OCI-M1 (cell line): ENCODE measurements at regions not wholly inside any gene's neighbourhood (a gene's known extent, or its start where the extent isn't known, plus 50 kb on each side); places are given as distances from the start of the nearest gene placed in this dataset.

Source experiments
- DNase-seq: peaks from one replicate; lab custom pipeline; 2025; lab: John Stamatoyannopoulos, UW

DNA sequence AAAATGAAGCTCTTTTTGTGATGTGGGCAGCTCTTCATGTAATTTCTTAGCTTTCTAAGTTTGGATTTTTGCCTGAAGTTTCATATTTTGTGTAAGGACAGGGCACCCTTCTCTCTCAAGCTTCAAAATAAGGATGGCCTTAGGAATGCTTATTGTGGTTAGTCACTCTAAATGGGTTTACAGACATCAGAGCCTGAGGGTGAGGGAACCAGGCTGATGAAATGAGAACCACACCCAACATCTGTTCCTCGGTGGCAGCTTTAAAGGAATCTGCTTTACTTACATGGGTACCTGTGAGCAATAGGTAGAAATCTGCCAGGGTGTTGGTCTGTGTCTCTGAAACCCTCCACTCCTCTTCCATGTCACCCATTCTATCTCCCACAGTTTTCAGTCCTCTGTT, 174.3 kb downstream of the EMX2 start:
- DNase-seq = no peak

DNA sequence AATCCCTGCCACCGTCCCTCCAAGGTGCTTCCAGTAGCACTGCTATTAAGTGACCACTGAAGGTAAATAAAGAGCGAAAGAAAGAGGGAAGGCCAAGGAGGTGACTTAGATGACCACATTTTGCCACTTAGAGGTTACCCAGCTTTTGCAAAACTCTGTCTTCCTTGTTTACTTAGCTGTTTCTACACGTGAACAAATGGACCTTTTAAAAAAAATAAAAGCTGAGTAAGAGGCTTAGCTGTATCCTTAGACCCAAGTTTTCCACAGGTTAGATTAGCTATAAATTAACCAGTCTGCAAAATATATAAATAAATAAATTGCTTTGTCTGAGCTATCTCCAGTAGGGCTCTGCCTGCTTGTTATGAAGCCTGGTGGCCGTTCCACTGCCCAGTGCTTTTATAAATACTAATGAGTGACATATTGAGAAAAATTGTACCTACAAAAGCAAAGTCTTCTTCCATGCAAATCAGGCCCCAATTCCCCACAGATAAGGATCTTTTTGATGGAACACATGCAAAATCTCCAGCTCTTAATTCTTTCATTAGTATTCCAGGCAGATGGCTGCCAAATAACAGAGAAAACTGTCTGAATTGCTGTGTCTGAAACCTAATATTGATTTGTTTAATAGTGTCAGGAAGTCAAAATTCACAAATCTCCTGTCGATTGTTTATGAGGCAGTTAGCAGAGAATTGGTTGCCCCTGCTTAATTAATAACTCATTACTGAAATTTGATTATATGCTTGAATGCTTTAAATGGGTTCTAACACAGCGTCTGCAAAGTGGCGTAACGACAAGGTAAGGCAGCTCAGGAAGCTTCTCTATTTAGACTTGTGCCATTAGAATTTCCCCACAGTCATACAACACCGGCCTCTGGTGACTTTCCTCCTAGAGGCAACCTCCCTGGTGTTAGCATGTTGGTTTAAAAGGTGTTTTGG, 176.7 kb downstream of the EMX2 start:
- no peak for DNase-seq

GRCh38 chr10:117720931-117721835, 178.6 kb downstream of the EMX2 start:
- DNase-seq = no peak

DNA sequence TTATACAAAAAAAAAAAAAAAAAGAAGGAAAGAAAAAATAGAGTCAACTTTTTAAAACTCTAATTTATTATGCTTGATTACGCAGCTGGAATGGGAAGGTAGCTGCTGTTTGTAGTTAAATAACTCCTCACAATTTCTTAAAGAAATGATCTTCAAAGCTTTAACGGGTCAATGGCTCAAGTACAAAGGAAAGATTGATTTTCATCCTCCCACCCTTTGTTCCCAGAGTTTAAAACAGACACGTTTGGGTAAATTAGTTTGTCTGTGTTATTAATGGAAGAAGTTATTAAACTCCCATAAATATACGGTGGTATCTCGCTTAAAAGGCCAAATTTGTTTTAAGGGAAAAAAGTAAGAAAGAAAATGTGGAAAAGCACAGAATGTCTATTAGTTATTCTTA, 179.3 kb downstream of the EMX2 start:
- DNase-seq = no peak

GRCh38 chr10:117723343-117723742, 180.8 kb downstream of the EMX2 start:
- peak; percentile 2 for DNase-seq

DNA sequence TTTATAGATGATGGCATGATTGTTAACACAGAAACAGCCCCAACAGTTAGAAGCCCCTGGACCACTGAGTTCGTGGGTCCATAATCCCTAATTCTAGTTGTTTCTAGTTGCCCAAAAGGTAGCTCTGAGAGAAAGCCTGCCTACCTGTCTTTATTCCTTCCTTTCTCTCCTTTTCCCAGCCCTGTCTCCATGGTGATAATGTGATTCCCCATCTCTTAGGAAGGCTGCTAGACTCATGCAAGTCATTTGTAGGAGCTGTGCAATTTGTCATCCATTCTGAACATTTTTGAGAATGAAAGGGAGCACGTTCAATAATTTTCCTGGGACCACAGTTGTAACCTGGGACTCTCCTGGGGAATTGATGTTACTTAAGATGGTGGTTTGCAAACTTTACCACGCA, 183.4 kb downstream of the EMX2 start:
- no peak for DNase-seq

- no peak for DNase-seq
Observed at GRCh38 chr10:117726596-117727295, 184.2 kb downstream of the EMX2 start.

GRCh38 chr10:117727421-117727820, 184.9 kb downstream of the EMX2 start:
- no peak for DNase-seq

DNA sequence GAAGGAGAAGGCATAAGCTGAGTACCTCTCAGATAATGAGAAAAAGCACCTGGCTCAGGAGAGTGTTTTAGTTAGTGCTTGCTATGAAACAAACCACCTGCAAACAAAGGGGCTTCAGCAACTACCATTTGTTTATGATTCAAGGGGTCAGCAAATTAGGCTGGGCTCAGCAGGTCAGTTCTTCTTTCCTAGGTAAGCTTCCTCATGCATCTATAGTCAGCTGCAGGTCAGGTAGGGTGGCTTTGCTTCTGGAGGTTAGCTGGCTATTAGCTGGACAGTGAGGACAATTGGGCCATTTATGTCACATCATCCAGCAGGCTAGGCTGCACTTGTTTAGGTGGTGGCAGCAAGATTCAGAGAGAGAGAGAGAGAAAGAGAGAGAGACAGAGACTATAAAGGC, 185.5 kb downstream of the EMX2 start:
- DNase-seq = no peak

GRCh38 chr10:117729156-117729555, 186.6 kb downstream of the EMX2 start:
- DNase-seq = no peak

- no peak for DNase-seq
Observed at GRCh38 chr10:117731121-117731791, 188.7 kb downstream of the EMX2 start.

GRCh38 chr10:117734731-117735405, 192.3 kb downstream of the EMX2 start:
- DNase-seq = no peak

DNA sequence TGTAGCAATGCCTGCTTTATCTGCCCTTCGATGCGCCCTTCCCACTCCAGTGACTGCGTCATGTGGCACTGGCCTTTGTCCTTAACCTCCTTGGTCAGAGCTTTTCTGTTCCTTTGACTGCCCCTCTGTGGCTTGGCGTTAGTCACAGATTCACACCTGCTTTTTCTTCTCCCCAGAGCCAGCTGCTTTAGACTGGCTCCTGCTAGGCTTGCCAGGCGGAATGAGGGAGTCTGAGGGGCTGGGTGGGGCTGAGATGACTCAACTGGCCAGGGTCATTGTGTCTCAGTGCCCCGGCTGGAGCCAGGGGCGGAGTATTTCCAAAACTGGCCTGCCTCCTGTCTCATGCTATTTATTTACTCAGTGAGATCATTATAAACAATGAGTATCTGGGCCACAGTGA, 194.1 kb downstream of the EMX2 start:
- DNase-seq = no peak

DNA sequence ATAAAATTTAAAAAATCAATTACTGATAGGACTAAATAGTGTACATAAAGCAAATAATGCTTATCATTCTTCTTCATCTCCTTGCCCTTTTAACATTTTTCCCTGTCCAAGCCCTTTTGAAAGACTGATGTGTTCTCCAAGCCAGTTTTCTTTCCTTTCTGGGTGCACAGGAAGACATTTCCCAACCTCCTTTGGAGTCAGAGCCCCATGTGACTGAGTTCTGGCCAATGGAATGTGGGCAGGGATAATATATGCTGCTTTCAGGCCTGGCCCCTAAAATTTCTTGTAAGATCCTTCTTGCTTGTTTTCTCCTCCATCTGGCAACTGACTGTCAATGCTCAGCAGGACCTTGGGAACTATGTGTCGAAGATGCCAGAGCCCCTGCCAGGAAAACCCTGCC, 197.5 kb downstream of the EMX2 start:
- DNase-seq = no peak

- DNase-seq = no peak
Observed at GRCh38 chr10:117740691-117741222, 198.2 kb downstream of the EMX2 start.

- no peak for DNase-seq
Observed at GRCh38 chr10:117741524-117741923, 199.0 kb downstream of the EMX2 start.

- DNase-seq = no peak
Observed at GRCh38 chr10:117743509-117743908, 201.0 kb downstream of the EMX2 start.

GRCh38 chr10:117745301-117745700, 202.8 kb downstream of the EMX2 start:
- DNase-seq = no peak

- peak; percentile 25 for DNase-seq
Observed at GRCh38 chr10:117746541-117747448, 204.2 kb downstream of the EMX2 start.

DNA sequence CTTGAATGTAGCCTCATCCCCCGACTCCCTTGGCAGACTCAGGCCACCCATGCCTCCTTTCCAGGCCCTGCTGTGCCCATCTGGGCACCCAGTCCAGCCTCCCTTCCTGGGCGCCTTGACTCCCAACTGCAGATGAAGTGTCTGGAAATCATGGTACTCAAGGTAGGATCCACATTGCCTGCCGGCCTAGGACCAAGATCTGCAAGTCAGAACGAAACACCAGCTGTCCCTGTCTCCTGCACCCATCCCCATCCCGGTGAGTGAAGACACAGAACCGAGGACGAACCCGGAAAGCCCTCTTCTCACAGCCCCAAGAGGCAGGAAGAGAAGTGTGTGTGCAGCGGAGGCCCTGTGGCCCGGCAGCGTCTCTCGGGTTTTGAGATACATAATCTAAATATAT, 205.1 kb downstream of the EMX2 start:
- no peak for DNase-seq
